ENCODE measurements at regions not wholly inside any gene's neighbourhood (a gene's known extent, or its start where the extent isn't known, plus 50 kb on each side); places are given as distances from the start of the nearest gene placed in this dataset.

GRCh38 chr15:69719527-69720240 lies 267.1 kb downstream of the RPLP1 start:
- Histone ChIP-seq H3K27me3 (ENCODE audit: control insufficient read depth, insufficient read depth, low read length) (no peaks in the 10 kb centered on the region), H3K4me3 (ENCODE audit: low read depth, low read length) (no peak overlapping the region), H3K9ac (ENCODE audit: low read length) (no peak overlapping the region), H3K36me3 (ENCODE audit: control insufficient read depth, insufficient read depth, low read length) (no peaks in the 10 kb centered on the region), H3K9me3 (ENCODE audit: control insufficient read depth, insufficient read depth, low read depth, low read length) (no peaks in the 10 kb centered on the region), H3K27ac (ENCODE audit: low read depth, low read length) (no peak overlapping the region), H3K4me1 (ENCODE audit: control insufficient read depth, insufficient read depth, low read length) (no peaks in the 10 kb centered on the region)

DNA sequence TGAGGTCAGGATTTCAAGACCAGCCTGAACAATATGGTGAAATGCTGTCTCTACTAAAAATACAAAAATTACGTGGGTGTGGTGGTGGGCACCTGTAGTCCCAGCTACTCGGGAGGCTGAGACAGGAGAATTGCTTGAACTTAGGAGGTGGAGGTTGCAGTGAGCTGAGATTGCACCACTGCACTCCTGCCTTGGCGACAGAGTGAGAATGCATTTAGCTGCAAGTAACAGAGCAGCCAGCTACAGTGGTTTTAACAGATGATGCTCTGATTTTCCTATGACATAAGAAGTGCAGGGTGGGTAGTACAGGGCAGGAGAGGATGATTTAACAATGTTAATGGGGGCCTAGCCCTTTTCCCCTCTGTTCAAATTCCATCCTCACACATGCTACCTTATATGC lies 267.9 kb downstream of the RPLP1 start:
- no peaks in the 10 kb centered on the region for H3K36me3 ChIP-seq (ENCODE audit: control insufficient read depth, insufficient read depth, low read length)
- H3K27ac ChIP-seq (ENCODE audit: low read depth, low read length): no peak overlapping the region
- no peak overlapping the region for H3K4me3 ChIP-seq (ENCODE audit: low read depth, low read length)
- no peaks in the 10 kb centered on the region for H3K4me1 ChIP-seq (ENCODE audit: control insufficient read depth, insufficient read depth, low read length)
- no peaks in the 10 kb centered on the region for H3K27me3 ChIP-seq (ENCODE audit: control insufficient read depth, insufficient read depth, low read length)
- H3K9me3 ChIP-seq (ENCODE audit: control insufficient read depth, insufficient read depth, low read depth, low read length): no peaks in the 10 kb centered on the region
- no peak overlapping the region for H3K9ac ChIP-seq (ENCODE audit: low read length)

DNA sequence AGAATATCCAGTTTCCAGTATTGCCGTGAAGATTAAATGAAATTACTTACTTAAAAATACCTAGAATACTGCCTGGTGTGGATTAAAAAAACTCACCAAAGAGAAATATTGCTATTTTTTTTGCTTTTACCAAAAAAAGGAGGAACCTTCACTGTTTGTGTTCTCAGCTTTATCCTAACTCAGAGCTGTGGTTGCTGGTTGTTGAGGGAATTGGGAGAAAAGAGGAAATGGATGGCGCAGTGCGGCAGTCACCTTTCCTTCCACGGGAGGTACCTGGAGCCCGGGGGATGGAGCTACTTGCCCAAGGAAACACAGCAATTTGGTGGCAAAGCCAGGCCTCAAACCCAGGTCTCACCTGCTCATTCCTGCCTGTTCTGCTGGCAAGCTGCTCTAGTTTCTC lies 270.3 kb downstream of the RPLP1 start:
- H3K4me1 ChIP-seq (ENCODE audit: control insufficient read depth, insufficient read depth, low read length): peaks cover 16% of the 10 kb centered on the region

DNA sequence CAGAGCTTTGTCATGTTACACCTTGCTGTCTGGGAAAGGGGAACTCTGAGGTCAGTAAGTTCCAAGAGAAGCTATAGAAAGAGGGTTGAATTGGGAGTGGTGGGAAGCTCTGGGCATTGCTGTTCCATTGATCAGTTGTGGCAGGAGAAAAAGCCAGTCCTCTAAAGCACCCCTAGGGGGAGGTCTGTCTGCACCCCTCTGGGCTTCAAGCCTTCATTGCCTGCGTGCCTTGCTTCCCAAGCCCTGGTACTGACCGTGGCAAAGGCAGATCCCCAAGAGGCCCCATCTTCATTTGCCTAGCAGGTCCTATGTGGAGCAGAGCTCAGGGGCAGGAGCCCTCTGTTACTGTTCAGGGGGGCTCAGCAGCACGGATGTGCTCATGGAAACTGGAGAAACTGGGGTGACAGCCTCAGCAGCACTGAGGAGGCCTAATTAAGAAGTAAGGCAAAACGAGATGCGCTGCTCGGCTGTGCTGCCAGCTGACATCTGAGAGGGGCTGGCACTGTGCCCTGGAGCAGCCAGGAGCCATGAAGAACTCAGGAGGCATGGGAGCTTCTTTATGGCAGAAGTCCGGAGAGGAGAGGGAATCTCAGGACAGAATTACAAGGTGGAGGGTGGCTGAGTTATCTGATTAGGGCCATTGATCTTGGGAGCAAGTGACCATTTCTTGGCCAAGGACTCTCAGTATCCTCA lies 270.9 kb downstream of the RPLP1 start:
- no peak overlapping the region for H3K27ac ChIP-seq (ENCODE audit: low read depth, low read length)
- no peaks in the 10 kb centered on the region for H3K27me3 ChIP-seq (ENCODE audit: control insufficient read depth, insufficient read depth, low read length)
- no peaks in the 10 kb centered on the region for H3K9me3 ChIP-seq (ENCODE audit: control insufficient read depth, insufficient read depth, low read depth, low read length)
- H3K9ac ChIP-seq (ENCODE audit: low read length): no peak overlapping the region
- no peaks in the 10 kb centered on the region for H3K36me3 ChIP-seq (ENCODE audit: control insufficient read depth, insufficient read depth, low read length)
- H3K4me3 ChIP-seq (ENCODE audit: low read depth, low read length): no peak overlapping the region
- peaks cover 16% of the 10 kb centered on the region for H3K4me1 ChIP-seq (ENCODE audit: control insufficient read depth, insufficient read depth, low read length)

More for the DNA sequence above, 270.3 kb downstream of the RPLP1 start:
- no peaks in the 10 kb centered on the region for H3K36me3 ChIP-seq (ENCODE audit: control insufficient read depth, insufficient read depth, low read length)
- H3K9me3 ChIP-seq (ENCODE audit: control insufficient read depth, insufficient read depth, low read depth, low read length): no peaks in the 10 kb centered on the region
- H3K9ac ChIP-seq (ENCODE audit: low read length): no peak overlapping the region
- H3K4me3 ChIP-seq (ENCODE audit: low read depth, low read length): no peak overlapping the region
- H3K27ac ChIP-seq (ENCODE audit: low read depth, low read length): no peak overlapping the region
- H3K27me3 ChIP-seq (ENCODE audit: control insufficient read depth, insufficient read depth, low read length): no peaks in the 10 kb centered on the region

DNA sequence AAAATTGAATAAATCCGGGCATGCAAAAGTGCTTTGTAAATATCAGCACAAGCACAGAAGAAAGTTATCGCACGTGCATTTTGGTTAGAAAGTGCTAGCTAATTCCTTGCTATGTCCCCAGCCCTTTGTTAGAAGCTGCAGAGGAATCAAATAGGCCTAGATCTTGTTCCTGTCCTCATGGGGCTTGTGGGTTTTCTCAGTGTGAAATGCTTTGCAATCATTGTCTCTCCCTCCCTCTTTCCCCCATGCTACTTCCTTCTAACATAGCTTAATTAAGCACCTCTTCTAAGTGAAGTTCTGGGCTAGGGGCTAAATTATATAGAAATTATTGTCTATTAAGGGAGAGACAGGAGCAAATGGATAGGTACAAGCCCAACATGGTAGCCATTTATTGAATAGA lies 271.7 kb downstream of the RPLP1 start:
- Histone ChIP-seq H3K27ac (ENCODE audit: low read depth, low read length) (no peak overlapping the region), H3K36me3 (ENCODE audit: control insufficient read depth, insufficient read depth, low read length) (no peaks in the 10 kb centered on the region), H3K27me3 (ENCODE audit: control insufficient read depth, insufficient read depth, low read length) (no peaks in the 10 kb centered on the region), H3K9ac (ENCODE audit: low read length) (no peak overlapping the region), H3K4me1 (ENCODE audit: control insufficient read depth, insufficient read depth, low read length) (peaks cover 16% of the 10 kb centered on the region), H3K9me3 (ENCODE audit: control insufficient read depth, insufficient read depth, low read depth, low read length) (no peaks in the 10 kb centered on the region), H3K4me3 (ENCODE audit: low read depth, low read length) (no peak overlapping the region)

GRCh38 chr15:69725275-69725674 lies 272.7 kb downstream of the RPLP1 start:
- Histone ChIP-seq H3K27me3 (ENCODE audit: control insufficient read depth, insufficient read depth, low read length) (no peaks in the 10 kb centered on the region), H3K27ac (ENCODE audit: low read depth, low read length) (no peak overlapping the region)

GRCh38 chr15:69725957-69726356 lies 273.3 kb downstream of the RPLP1 start:
- Histone ChIP-seq H3K4me1 (ENCODE audit: control insufficient read depth, insufficient read depth, low read length) (peaks cover 16% of the 10 kb centered on the region), H3K9me3 (ENCODE audit: control insufficient read depth, insufficient read depth, low read depth, low read length) (no peaks in the 10 kb centered on the region), H3K9ac (ENCODE audit: low read length) (no peak overlapping the region), H3K36me3 (ENCODE audit: control insufficient read depth, insufficient read depth, low read length) (no peaks in the 10 kb centered on the region), H3K4me3 (ENCODE audit: low read depth, low read length) (no peak overlapping the region), H3K27ac (ENCODE audit: low read depth, low read length) (no peak overlapping the region), H3K27me3 (ENCODE audit: control insufficient read depth, insufficient read depth, low read length) (no peaks in the 10 kb centered on the region)

More at GRCh38 chr15:69725275-69725674, 272.7 kb downstream of the RPLP1 start:
- H3K4me1 ChIP-seq (ENCODE audit: control insufficient read depth, insufficient read depth, low read length): peaks cover 16% of the 10 kb centered on the region
- no peak overlapping the region for H3K4me3 ChIP-seq (ENCODE audit: low read depth, low read length)
- no peak overlapping the region for H3K9ac ChIP-seq (ENCODE audit: low read length)
- no peaks in the 10 kb centered on the region for H3K9me3 ChIP-seq (ENCODE audit: control insufficient read depth, insufficient read depth, low read depth, low read length)
- H3K36me3 ChIP-seq (ENCODE audit: control insufficient read depth, insufficient read depth, low read length): no peaks in the 10 kb centered on the region

GRCh38 chr15:69727121-69727924 lies 274.7 kb downstream of the RPLP1 start:
- Histone ChIP-seq H3K36me3 (ENCODE audit: control insufficient read depth, insufficient read depth, low read length) (no peaks in the 10 kb centered on the region), H3K4me3 (ENCODE audit: low read depth, low read length) (no peak overlapping the region), H3K9ac (ENCODE audit: low read length) (no peak overlapping the region), H3K4me1 (ENCODE audit: control insufficient read depth, insufficient read depth, low read length) (peaks cover 16% of the 10 kb centered on the region), H3K27ac (ENCODE audit: low read depth, low read length) (no peak overlapping the region), H3K9me3 (ENCODE audit: control insufficient read depth, insufficient read depth, low read depth, low read length) (no peaks in the 10 kb centered on the region), H3K27me3 (ENCODE audit: control insufficient read depth, insufficient read depth, low read length) (no peaks in the 10 kb centered on the region)

- no peaks in the 10 kb centered on the region for H3K9me3 ChIP-seq (ENCODE audit: control insufficient read depth, insufficient read depth, low read depth, low read length)
- H3K36me3 ChIP-seq (ENCODE audit: control insufficient read depth, insufficient read depth, low read length): no peaks in the 10 kb centered on the region
- H3K4me3 ChIP-seq (ENCODE audit: low read depth, low read length): no peak overlapping the region
- no peak overlapping the region for H3K27ac ChIP-seq (ENCODE audit: low read depth, low read length)
- H3K9ac ChIP-seq (ENCODE audit: low read length): no peak overlapping the region
- no peaks in the 10 kb centered on the region for H3K27me3 ChIP-seq (ENCODE audit: control insufficient read depth, insufficient read depth, low read length)
- H3K4me1 ChIP-seq (ENCODE audit: control insufficient read depth, insufficient read depth, low read length): peaks cover 16% of the 10 kb centered on the region
Observed at GRCh38 chr15:69729167-69729748, 276.6 kb downstream of the RPLP1 start.

DNA sequence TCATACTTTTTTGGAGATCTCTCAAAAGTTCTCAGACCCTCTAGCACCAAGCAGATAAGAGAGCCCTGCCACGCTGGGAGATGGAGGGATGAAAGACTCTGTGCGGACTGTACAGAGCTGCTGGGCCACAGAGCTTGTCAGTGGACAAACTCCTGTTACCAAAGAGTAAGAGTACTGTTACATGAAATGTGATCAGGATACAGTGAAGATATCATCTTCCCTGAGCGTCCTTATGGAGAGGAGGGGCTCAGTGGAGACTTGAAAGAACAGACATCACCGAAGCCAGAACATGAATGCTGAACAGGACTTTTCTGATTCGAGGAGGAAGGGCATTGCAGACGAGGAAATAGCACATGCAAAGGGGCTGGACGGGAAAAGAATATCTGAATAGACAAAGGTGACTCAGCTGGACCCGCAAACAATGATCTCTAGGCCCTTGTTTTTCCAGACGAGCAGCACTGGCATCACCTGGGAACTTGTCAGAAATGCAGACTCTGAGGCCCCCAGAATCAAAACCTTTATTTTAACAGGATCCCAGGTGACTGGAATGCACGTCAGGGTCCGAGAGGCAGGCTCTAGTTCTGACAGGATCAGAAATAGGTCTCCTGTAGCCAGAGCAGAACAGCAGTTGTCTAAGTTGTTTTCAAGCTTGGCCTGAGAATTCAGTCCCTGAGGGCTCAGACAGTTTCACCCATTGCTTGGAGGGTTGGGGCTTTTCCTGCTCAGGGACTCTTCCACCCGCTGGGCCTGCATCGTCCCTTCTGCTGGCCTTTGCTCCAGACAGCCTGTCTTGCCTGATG lies 277.9 kb downstream of the RPLP1 start:
- Histone ChIP-seq H3K9ac (ENCODE audit: low read length) (no peak overlapping the region), H3K36me3 (ENCODE audit: control insufficient read depth, insufficient read depth, low read length) (no peaks in the 10 kb centered on the region), H3K9me3 (ENCODE audit: control insufficient read depth, insufficient read depth, low read depth, low read length) (no peaks in the 10 kb centered on the region), H3K4me1 (ENCODE audit: control insufficient read depth, insufficient read depth, low read length) (peaks cover 21% of the 10 kb centered on the region), H3K27me3 (ENCODE audit: control insufficient read depth, insufficient read depth, low read length) (no peaks in the 10 kb centered on the region), H3K27ac (ENCODE audit: low read depth, low read length) (no peak overlapping the region), H3K4me3 (ENCODE audit: low read depth, low read length) (no peak overlapping the region)

Measured in HUES6 (cell line).